AG10803 (cell line): ENCODE measurements at regions not wholly inside any gene's neighbourhood (a gene's known extent, or its start where the extent isn't known, plus 50 kb on each side); places are given as distances from the start of the nearest gene placed in this dataset.
"Not testable (repeated sequence)": the region's sequence is repeated elsewhere in the genome, so short reads cannot be mapped to it uniquely, and the experiment has no call there.

ENCODE experiments used
- DNase-seq: peaks from one replicate; pipeline ENCODE4 v3.0.0; 2010; ENCODE audit warnings: low read depth
- H3K4me3 ChIP-seq: 2 replicates; pipeline ENCODE4 v1.5.1; 2011; ENCODE audit warnings: mild to moderate bottlenecking, low read length, control low read depth
- CTCF ChIP-seq: conservative IDR thresholded peaks from 2 replicates; pipeline ENCODE4 v1.5.1; 2011; ENCODE audit warnings: mild to moderate bottlenecking, low read length, control low read depth, inconsistent platforms

GRCh38 chr7:46108272-46108671, 187.2 kb upstream of the IGFBP3 start:
- no peak for DNase-seq
- H3K4me3 ChIP-seq, result no peak overlapping the region
- no peak for TF ChIP-seq CTCF

- no peak for DNase-seq
- no peak overlapping the region for H3K4me3 ChIP-seq
- TF ChIP-seq CTCF, result no peak
Measured at GRCh38 chr7:46107610-46108217, 186.6 kb upstream of the IGFBP3 start.

GRCh38 chr7:46100521-46100920, 179.4 kb upstream of the IGFBP3 start:
- DNase-seq, result peak; percentile 6
- no peak for TF ChIP-seq CTCF
- no peak overlapping the region for H3K4me3 ChIP-seq

GRCh38 chr7:46099076-46099475, 178.0 kb upstream of the IGFBP3 start:
- TF ChIP-seq CTCF, result no peak
- H3K4me3 ChIP-seq, result no peak overlapping the region
- no peak for DNase-seq

- no peak overlapping the region for H3K4me3 ChIP-seq
- no peak for TF ChIP-seq CTCF
- DNase-seq, result no peak
Measured at GRCh38 chr7:46091071-46091470, 170.0 kb upstream of the IGFBP3 start.

- no peak overlapping the region for H3K4me3 ChIP-seq
Measured at GRCh38 chr7:46089281-46089680, 168.2 kb upstream of the IGFBP3 start.

GRCh38 chr7:46088486-46088885, 167.4 kb upstream of the IGFBP3 start:
- DNase-seq, H3K4me3 ChIP-seq: not testable (repeated sequence)

More at GRCh38 chr7:46089281-46089680, 168.2 kb upstream of the IGFBP3 start:
- no peak for TF ChIP-seq CTCF
- no peak for DNase-seq
